NT2/D1 (cell line): ENCODE measurements at regions not wholly inside any gene's neighbourhood (a gene's known extent, or its start where the extent isn't known, plus 50 kb on each side); places are given as distances from the start of the nearest gene placed in this dataset.

Experiments used
- DNase-seq: peaks from one replicate; pipeline ENCODE4 v3.0.0-alpha.2; 2011; ENCODE audit warnings: low read depth, low spot score
- H3K27me3 ChIP-seq: 2 replicates; pipeline ENCODE4 v1.6.0; 2011; ENCODE audit warnings: mild to moderate bottlenecking; ENCODE audit not compliant: insufficient read length, insufficient read depth
- H3K36me3 ChIP-seq: 2 replicates; pipeline ENCODE4 v1.6.1; 2011; ENCODE audit warnings: mild to moderate bottlenecking, low read length, mixed read lengths; ENCODE audit not compliant: insufficient read depth, insufficient read length
- H3K4me1 ChIP-seq: 2 replicates; pipeline ENCODE4 v1.5.1; 2011; ENCODE audit not compliant: insufficient read depth, insufficient read length
- H3K4me3 ChIP-seq: 2 replicates; pipeline ENCODE4 v1.5.1; 2011; ENCODE audit warnings: low read depth; ENCODE audit not compliant: insufficient read length
- H3K9ac ChIP-seq: 2 replicates; pipeline ENCODE4 v1.6.0; 2011; ENCODE audit warnings: low read depth; ENCODE audit not compliant: insufficient read length
- H3K9me3 ChIP-seq: 2 replicates; pipeline ENCODE4 v1.5.1; 2011; ENCODE audit warnings: mild to moderate bottlenecking, low read length; ENCODE audit not compliant: insufficient read depth
- SUZ12 ChIP-seq: IDR thresholded peaks from 2 replicates; pipeline ENCODE4 v1.6.1; 2011; ENCODE audit not compliant: insufficient read length, insufficient read depth; ENCODE audit errors: extremely low read depth
- YY1 ChIP-seq: IDR thresholded peaks from 2 replicates; pipeline ENCODE4 v1.6.1; 2011; ENCODE audit not compliant: insufficient read length, insufficient read depth
- ZNF274 ChIP-seq: IDR thresholded peaks from 2 replicates; pipeline ENCODE4 v1.6.1; 2011; ENCODE audit warnings: mild to moderate bottlenecking, low read depth, low read length

DNA sequence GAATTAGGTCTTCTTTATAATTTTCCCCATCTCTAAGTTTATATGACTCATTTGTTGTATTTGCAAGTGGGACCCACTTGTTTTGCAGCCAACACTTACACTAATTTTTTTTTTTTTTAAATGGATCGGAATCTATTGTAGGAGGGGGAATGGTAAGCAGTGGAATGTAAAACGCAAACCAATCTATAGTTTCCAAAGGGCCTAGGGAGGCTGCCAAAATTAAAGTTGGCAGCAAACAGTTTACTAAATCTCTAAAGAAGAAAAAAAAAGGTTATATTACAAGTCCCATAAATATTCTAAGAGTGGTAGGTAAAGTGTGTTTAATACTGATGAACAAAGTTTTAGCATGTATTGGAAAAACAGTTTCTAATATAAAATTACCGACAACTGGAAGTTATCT, 416.8 kb upstream of the SALL1 start:
- no peaks in the 10 kb centered on the region for H3K27me3 ChIP-seq

DNA sequence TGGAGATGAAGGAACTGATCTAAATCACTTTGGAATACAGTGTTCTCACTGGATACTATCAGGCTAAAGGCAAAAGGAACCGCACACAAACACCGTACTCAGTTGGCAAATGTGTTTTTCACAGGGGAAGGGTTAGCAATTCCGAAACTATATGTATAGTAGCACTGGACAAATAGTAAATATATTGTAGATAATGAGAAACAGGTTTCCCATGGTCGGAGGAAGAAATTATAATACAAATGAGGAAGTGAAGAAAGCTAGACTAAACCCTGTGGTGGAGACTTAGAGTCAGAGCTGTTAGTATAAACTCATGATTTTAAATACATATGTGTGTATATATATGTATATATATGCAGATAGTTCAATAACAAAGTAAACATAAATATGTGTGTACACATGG, 414.1 kb upstream of the SALL1 start:
- Histone ChIP-seq H3K27me3 (no peaks in the 10 kb centered on the region), H3K9me3 (0 out of 2 replicates have a peak, but pooled peaks cover 7% of the 10 kb centered on the region), H3K4me1 (no peaks in the 10 kb centered on the region), H3K4me3 (no peak overlapping the region), H3K9ac (no peak overlapping the region), H3K36me3 (no peaks in the 10 kb centered on the region)
- TF ChIP-seq SUZ12 (no peak), ZNF274 (no peak), YY1 (no peak)
- DNase-seq: no peak

More for the DNA sequence above, 416.8 kb upstream of the SALL1 start:
- Histone ChIP-seq H3K36me3 (no peaks in the 10 kb centered on the region), H3K9ac (no peak overlapping the region), H3K4me3 (no peak overlapping the region), H3K4me1 (no peaks in the 10 kb centered on the region), H3K9me3 (0 out of 2 replicates have a peak, but pooled peaks cover 7% of the 10 kb centered on the region)
- TF ChIP-seq YY1: no peak
- TF ChIP-seq SUZ12: no peak
- TF ChIP-seq ZNF274: no peak
- DNase-seq: no peak

DNA sequence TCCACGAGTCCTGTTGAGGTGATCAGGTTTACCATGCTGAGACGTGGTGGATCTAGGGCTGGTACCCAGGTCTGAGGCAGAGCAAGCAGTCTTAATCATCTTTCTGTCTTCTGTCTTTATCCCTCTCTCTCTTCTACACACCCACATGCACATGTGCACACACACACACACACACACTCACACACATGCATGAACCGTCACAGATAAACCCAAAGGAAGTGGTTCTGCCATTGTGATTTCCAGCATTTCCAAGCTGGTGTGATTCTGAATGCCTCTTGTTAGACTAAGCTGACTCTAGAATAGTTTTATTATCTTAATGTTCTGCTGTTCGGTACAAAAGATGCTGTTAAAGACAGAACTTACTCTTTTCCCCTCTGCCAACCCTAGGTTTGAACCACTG, 411.8 kb upstream of the SALL1 start:
- DNase-seq: no peak
- Histone ChIP-seq H3K9ac (no peak overlapping the region), H3K4me3 (no peak overlapping the region), H3K27me3 (no peaks in the 10 kb centered on the region), H3K36me3 (no peaks in the 10 kb centered on the region), H3K9me3 (0 out of 2 replicates have a peak, but pooled peaks cover 7% of the 10 kb centered on the region), H3K4me1 (no peaks in the 10 kb centered on the region)
- TF ChIP-seq YY1 (no peak), ZNF274 (no peak), SUZ12 (no peak)

DNA sequence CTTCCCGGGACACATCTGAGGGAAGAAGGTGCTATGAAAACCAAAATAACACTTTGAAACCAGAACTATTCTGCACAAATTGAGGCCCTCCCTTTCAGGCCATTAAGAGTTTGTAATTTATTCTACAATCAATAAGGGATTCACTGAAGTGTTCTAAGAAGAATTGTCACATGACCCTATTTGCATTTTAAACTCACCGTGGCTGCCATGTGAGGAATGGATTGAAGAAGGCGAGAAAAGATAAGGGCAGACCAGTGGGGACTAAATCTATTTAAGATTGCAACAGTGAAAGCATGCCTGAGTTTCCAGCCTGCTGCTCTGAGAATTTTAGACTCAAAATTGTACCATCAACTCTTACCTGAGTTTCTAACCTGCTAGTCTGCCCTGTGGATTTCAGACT, 408.8 kb upstream of the SALL1 start:
- DNase-seq: no peak
- Histone ChIP-seq H3K4me3 (no peak overlapping the region), H3K9ac (no peak overlapping the region), H3K9me3 (0 out of 2 replicates have a peak, but pooled peaks cover 7% of the 10 kb centered on the region), H3K36me3 (no peaks in the 10 kb centered on the region), H3K4me1 (no peaks in the 10 kb centered on the region), H3K27me3 (no peaks in the 10 kb centered on the region)
- TF ChIP-seq YY1 (no peak), ZNF274 (no peak), SUZ12 (no peak)

DNA sequence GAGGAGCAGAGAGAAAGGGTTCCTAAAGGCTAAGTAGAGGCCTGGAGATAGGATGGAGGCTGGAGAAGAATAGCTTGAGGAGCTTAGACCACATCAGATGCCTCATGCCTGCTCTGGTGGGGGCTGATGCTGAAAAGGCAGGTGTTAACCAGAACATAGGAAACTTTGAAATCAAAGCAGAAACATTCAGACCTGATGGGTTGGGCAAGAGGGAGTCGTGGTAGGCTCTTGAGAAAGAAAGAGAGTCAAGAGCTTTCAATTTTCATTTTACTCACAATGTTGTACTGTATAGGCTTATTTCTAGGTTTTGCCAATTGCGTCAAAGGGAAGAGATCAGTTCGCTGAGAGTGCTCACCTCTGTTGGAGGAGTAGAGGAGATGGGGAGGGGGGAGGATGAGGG, 406.6 kb upstream of the SALL1 start:
- no peak for TF ChIP-seq ZNF274
- TF ChIP-seq YY1: no peak
- Histone ChIP-seq H3K9me3 (no peaks in the 10 kb centered on the region), H3K9ac (no peak overlapping the region), H3K4me1 (no peaks in the 10 kb centered on the region), H3K4me3 (no peak overlapping the region), H3K36me3 (no peaks in the 10 kb centered on the region), H3K27me3 (no peaks in the 10 kb centered on the region)
- no peak for DNase-seq

DNA sequence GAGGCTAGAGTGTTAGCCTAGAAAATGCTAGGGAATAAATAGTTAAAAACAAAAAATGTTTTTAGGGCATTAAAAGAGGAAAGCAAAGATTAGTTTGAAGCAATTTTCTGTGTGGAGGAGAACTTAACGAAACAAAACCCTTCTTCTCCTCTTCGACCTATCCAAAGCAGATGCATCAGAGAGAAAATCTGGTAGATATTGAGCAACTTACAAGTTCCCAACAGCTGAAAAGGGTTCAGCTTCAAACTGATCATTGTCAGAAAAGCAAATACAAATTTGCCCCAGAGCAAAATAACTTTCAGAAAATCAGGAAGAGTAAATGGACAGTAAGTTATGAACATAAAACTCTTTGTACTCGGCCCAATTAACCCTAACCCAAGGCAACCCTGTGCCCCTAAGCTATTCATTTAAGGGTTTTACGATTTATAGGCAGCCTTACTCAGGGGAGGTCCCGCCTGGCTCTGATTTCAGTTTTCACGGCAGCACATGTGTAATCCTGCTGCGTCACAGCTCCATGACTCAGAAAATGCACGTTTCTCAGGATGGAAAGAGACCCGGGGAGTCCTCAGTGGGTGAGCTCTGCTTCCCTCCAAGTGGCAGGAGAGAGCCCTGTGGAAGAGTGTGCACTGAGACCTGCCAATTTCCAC, 405.7 kb upstream of the SALL1 start:
- Histone ChIP-seq H3K9ac (no peak overlapping the region), H3K36me3 (no peaks in the 10 kb centered on the region), H3K4me3 (no peak overlapping the region), H3K27me3 (no peaks in the 10 kb centered on the region), H3K9me3 (no peaks in the 10 kb centered on the region), H3K4me1 (no peaks in the 10 kb centered on the region)
- TF ChIP-seq SUZ12: no peak
- no peak for TF ChIP-seq YY1
- TF ChIP-seq ZNF274: no peak
- no peak for DNase-seq

DNA sequence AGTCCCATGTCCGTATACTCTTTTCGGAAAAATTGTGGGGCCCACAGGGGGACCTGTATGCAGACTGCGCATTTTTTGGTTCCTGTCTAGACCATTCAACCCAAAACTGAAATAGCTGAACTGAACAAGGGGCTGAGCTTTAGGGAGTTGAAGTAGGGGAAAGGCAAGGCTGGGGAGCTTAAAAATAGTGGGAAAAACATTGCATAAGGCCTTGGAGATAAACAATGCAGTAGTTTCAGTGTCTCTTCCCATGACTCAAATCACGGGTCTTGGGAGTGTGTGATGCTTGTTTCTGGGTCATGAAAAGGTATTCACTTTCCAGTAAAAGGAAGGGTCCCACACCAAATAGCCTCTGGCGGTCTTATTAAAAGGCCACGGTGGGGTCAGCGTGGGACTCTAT, 402.8 kb upstream of the SALL1 start:
- Histone ChIP-seq H3K9ac (no peak overlapping the region), H3K4me3 (no peak overlapping the region), H3K4me1 (no peaks in the 10 kb centered on the region), H3K36me3 (no peaks in the 10 kb centered on the region), H3K27me3 (no peaks in the 10 kb centered on the region), H3K9me3 (no peaks in the 10 kb centered on the region)
- TF ChIP-seq YY1 (no peak), ZNF274 (no peak), SUZ12 (no peak)
- no peak for DNase-seq

DNA sequence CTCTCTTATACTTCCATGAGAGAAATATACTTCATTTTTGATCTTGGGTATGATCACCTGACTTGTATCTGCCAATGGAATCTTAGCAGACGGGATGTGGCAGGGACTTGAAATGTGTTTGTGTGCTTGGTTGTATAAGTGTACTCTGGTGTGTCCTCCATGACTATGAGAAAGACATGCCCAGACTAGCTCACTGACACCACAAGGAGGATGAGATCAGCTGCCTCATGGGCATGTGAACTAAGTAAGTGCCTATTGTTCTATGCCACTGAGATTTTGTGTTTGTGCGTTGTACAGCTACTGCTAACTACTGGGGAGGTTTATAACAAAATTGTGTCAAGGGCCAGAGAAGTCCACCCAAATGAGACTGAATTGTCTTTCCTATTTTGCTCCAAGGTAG, 402.2 kb upstream of the SALL1 start:
- Histone ChIP-seq H3K36me3 (no peaks in the 10 kb centered on the region), H3K9me3 (no peaks in the 10 kb centered on the region), H3K4me3 (no peak overlapping the region), H3K27me3 (no peaks in the 10 kb centered on the region), H3K4me1 (no peaks in the 10 kb centered on the region), H3K9ac (no peak overlapping the region)
- no peak for DNase-seq
- TF ChIP-seq SUZ12: no peak
- no peak for TF ChIP-seq ZNF274
- TF ChIP-seq YY1: no peak
